ENCODE measurements at regions not wholly inside any gene's neighbourhood (a gene's known extent, or its start where the extent isn't known, plus 50 kb on each side); places are given as distances from the start of the nearest gene placed in this dataset.
"Not testable (repeated sequence)": the region's sequence is repeated elsewhere in the genome, so short reads cannot be mapped to it uniquely, and the experiment has no call there.

GRCh38 chr4:54596201-54596600 is 61.6 kb upstream of the KIT start:
- TF ChIP-seq CTCF (IDR thresholded peaks at IDR 0.05; ENCODE audit: low read length, missing control alignments) = no peak
- DNase-seq (ENCODE audit: low read depth) = no peak
- H3K4me3 ChIP-seq (replicated peaks; ENCODE audit: low read depth, low read length) = no peak overlapping the region

- not testable (repeated sequence) for H3K4me3 ChIP-seq (replicated peaks; ENCODE audit: low read depth, low read length); DNase-seq (ENCODE audit: low read depth)
These were observed 60.1 kb upstream of the KIT start for GRCh38 chr4:54597678-54598077.

GRCh38 chr4:54602175-54602574 is 55.6 kb upstream of the KIT start:
- H3K4me3 ChIP-seq (replicated peaks; ENCODE audit: low read depth, low read length); DNase-seq (ENCODE audit: low read depth): not testable (repeated sequence)

GRCh38 chr4:54607067-54607466 is 50.7 kb upstream of the KIT start:
- H3K4me3 ChIP-seq (replicated peaks; ENCODE audit: low read depth, low read length) = no peak overlapping the region
- no peak for DNase-seq (ENCODE audit: low read depth)
- no peak for TF ChIP-seq CTCF (IDR thresholded peaks at IDR 0.05; ENCODE audit: low read length, missing control alignments)

GRCh38 chr4:54607521-54607920 is 50.2 kb upstream of the KIT start:
- H3K4me3 ChIP-seq (replicated peaks; ENCODE audit: low read depth, low read length) = no peak overlapping the region
- DNase-seq (ENCODE audit: low read depth) = no peak
- TF ChIP-seq CTCF (IDR thresholded peaks at IDR 0.05; ENCODE audit: low read length, missing control alignments) = no peak

All from fibroblast of pulmonary artery (primary cell).